Muscle of arm (tissue), 1 donor: ENCODE measurements at regions not wholly inside any gene's neighbourhood (a gene's known extent, or its start where the extent isn't known, plus 50 kb on each side); places are given as distances from the start of the nearest gene placed in this dataset.
A peak's percentile ranks its signal among the peaks of the same experiment; 100 is the strongest.
"Not testable (repeated sequence)": the region's sequence is repeated elsewhere in the genome, so short reads cannot be mapped to it uniquely, and the experiment has no call there.

Experiments
- DNase-seq: peaks from one replicate; pipeline ENCODE4 v3.0.0-alpha.2; 2013

- no peak for DNase-seq
These were observed 102.5 kb upstream of the SOX2 start for GRCh38 chr3:181609030-181609767.

- no peak for DNase-seq
These were observed 107.5 kb upstream of the SOX2 start for GRCh38 chr3:181604267-181604666.

- no peak for DNase-seq
These were observed 115.6 kb upstream of the SOX2 start for GRCh38 chr3:181596126-181596525.

- DNase-seq = not testable (repeated sequence)
These were observed 120.8 kb upstream of the SOX2 start for GRCh38 chr3:181590939-181591338.

GRCh38 chr3:181582619-181583018 lies 129.1 kb upstream of the SOX2 start:
- DNase-seq = no peak

GRCh38 chr3:181581656-181582055 lies 130.1 kb upstream of the SOX2 start:
- DNase-seq = no peak

GRCh38 chr3:181578743-181579142 lies 133.0 kb upstream of the SOX2 start:
- no peak for DNase-seq

- no peak for DNase-seq
These were observed 139.3 kb upstream of the SOX2 start for GRCh38 chr3:181572432-181572831.

- no peak for DNase-seq
These were observed 141.3 kb upstream of the SOX2 start for GRCh38 chr3:181570472-181570871.

- DNase-seq = no peak
These were observed 142.3 kb upstream of the SOX2 start for GRCh38 chr3:181569356-181569940.

GRCh38 chr3:181568693-181569092 lies 143.0 kb upstream of the SOX2 start:
- DNase-seq = no peak

GRCh38 chr3:181568248-181568647 lies 143.5 kb upstream of the SOX2 start:
- DNase-seq = no peak

GRCh38 chr3:181567311-181568075 lies 144.2 kb upstream of the SOX2 start:
- no peak for DNase-seq

GRCh38 chr3:181565416-181565815 lies 146.3 kb upstream of the SOX2 start:
- DNase-seq = no peak

- no peak for DNase-seq
These were observed 147.5 kb upstream of the SOX2 start for GRCh38 chr3:181564222-181564621.

- DNase-seq = no peak
These were observed 150.3 kb upstream of the SOX2 start for GRCh38 chr3:181561139-181562031.

GRCh38 chr3:181558870-181559269 lies 152.9 kb upstream of the SOX2 start:
- DNase-seq = peak; percentile 6

- DNase-seq = peak; percentile 14
These were observed 156.0 kb upstream of the SOX2 start for GRCh38 chr3:181555681-181556080.

GRCh38 chr3:181554233-181554765 lies 157.4 kb upstream of the SOX2 start:
- DNase-seq = no peak

- no peak for DNase-seq
These were observed 162.5 kb upstream of the SOX2 start for GRCh38 chr3:181549266-181549665.

GRCh38 chr3:181541414-181541813 lies 170.3 kb upstream of the SOX2 start:
- no peak for DNase-seq

GRCh38 chr3:181534781-181535221 lies 176.9 kb upstream of the SOX2 start:
- DNase-seq = no peak
